Colonic mucosa (tissue), 4 donors: ENCODE measurements at regions not wholly inside any gene's neighbourhood (a gene's known extent, or its start where the extent isn't known, plus 50 kb on each side); places are given as distances from the start of the nearest gene placed in this dataset.

ENCODE experiments used
- DNase-seq: peaks from one replicate; pipeline ENCODE4 v3.0.0-alpha.2; 2020
- H3K27ac ChIP-seq: fragments of 200-600 bp; one replicate; pipeline ENCODE4 v1.8.0; 2021
- H3K27me3 ChIP-seq: fragments of 200-600 bp; one replicate; pipeline ENCODE4 v1.8.0; 2021
- H3K36me3 ChIP-seq: fragments of 200-600 bp; one replicate; pipeline ENCODE4 v1.8.0; 2021
- H3K4me1 ChIP-seq: fragments of 200-600 bp; one replicate; pipeline ENCODE4 v1.8.0; 2021; ENCODE audit warnings: mild to moderate bottlenecking
- H3K4me3 ChIP-seq: fragments of 200-600 bp; one replicate; pipeline ENCODE4 v1.8.0; 2021
- H3K9ac ChIP-seq, 2 donors: one replicate each; pipeline ENCODE4 v1.7.0; 2013; ENCODE audit warnings: control low read depth in 2 of 2, low read depth in 2 of 2, low read length in 2 of 2
- H3K9me3 ChIP-seq: fragments of 200-600 bp; one replicate; pipeline ENCODE4 v1.8.0; 2021
- intact Hi-C: fragments of 100-400 bp; cut with DNase I; formaldehyde crosslinking; loops from one replicate; pipeline ENCODE4 v1.14.1; 2022
- TF ChIP-seq, protein P1 (sequence below): fragments of 200-600 bp; IDR thresholded peaks from one replicate; pipeline ENCODE4 v1.8.0; 2022; ENCODE audit warnings: antibody characterized with exemption, mild to moderate bottlenecking
- donor health status: healthy.
- donor health status: DM: no; HTN: no; CAD: no.
- donor health status: DM: no; HTN: no; CAD: no.

DNA sequence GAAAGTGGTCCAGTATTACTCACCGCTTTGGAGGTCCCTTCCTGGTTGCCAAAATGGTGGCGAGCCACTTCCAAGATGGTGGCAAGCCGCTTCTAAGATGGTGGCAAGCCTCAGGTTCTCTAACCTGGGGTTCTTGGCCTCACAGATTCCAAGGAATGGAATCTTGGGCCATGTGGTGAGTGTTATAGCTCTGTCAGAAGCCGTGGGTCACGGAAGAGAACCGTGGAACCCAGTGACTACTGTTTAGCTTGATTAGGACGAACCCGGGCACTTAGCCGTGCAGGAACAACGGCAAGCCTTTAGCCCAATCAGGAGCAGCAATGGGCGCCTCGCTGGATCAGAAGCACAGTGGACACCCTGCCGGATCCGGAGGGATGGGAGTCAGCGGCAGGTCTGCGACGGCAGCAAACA, 356.2 kb upstream of the TMPRSS15 start:
- Histone ChIP-seq H3K9me3 (no peaks in the 10 kb centered on the region), H3K27me3 (no peaks in the 10 kb centered on the region), H3K9ac (no peak overlapping the region), H3K4me3 (no peak overlapping the region), H3K4me1 (no peaks in the 10 kb centered on the region), H3K36me3 (no peaks in the 10 kb centered on the region), H3K27ac (no peak overlapping the region)
- TF ChIP-seq, protein P1, sequence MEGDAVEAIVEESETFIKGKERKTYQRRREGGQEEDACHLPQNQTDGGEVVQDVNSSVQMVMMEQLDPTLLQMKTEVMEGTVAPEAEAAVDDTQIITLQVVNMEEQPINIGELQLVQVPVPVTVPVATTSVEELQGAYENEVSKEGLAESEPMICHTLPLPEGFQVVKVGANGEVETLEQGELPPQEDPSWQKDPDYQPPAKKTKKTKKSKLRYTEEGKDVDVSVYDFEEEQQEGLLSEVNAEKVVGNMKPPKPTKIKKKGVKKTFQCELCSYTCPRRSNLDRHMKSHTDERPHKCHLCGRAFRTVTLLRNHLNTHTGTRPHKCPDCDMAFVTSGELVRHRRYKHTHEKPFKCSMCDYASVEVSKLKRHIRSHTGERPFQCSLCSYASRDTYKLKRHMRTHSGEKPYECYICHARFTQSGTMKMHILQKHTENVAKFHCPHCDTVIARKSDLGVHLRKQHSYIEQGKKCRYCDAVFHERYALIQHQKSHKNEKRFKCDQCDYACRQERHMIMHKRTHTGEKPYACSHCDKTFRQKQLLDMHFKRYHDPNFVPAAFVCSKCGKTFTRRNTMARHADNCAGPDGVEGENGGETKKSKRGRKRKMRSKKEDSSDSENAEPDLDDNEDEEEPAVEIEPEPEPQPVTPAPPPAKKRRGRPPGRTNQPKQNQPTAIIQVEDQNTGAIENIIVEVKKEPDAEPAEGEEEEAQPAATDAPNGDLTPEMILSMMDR = no peak
- intact Hi-C loops = no loop called here
- no peak for DNase-seq

GRCh38 chr21:18760247-18760646, 356.7 kb upstream of the TMPRSS15 start:
- no peaks in the 10 kb centered on the region for H3K9me3 ChIP-seq
- H3K4me1 ChIP-seq = no peaks in the 10 kb centered on the region
- no peaks in the 10 kb centered on the region for H3K27me3 ChIP-seq
- intact Hi-C loops = no loop called here
- H3K27ac ChIP-seq = no peak overlapping the region
- H3K9ac ChIP-seq = no peak overlapping the region
- TF ChIP-seq, protein P1 = no peak
- no peak overlapping the region for H3K4me3 ChIP-seq
- H3K36me3 ChIP-seq = no peaks in the 10 kb centered on the region
- no peak for DNase-seq

GRCh38 chr21:18764720-18765119, 361.1 kb upstream of the TMPRSS15 start:
- intact Hi-C loops = no loop called here
- TF ChIP-seq, protein P1 = no peak
- DNase-seq = no peak
- no peaks in the 10 kb centered on the region for H3K36me3 ChIP-seq
- no peak overlapping the region for H3K4me3 ChIP-seq
- H3K9ac ChIP-seq = no peak overlapping the region
- H3K4me1 ChIP-seq = no peaks in the 10 kb centered on the region
- H3K9me3 ChIP-seq = no peaks in the 10 kb centered on the region
- H3K27ac ChIP-seq = no peak overlapping the region
- H3K27me3 ChIP-seq = no peaks in the 10 kb centered on the region

DNA sequence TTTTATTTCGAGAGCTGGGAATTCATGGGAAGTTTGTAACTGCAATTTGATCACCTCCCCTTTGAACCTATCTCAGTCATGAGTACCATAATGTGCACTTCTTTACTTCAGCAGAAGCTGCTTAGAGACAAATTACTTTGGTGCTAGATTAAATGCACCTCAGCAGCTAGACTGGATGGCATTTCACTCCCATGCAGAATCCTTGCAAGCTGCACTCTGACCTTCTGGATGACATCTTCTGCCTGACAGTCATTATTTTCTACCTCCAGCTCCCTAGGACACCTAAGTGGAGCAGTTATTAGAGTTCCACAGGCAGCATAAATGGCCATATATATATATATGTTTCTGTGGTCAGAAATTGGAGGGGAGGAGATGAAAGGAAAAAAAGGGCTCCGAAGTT, 366.0 kb upstream of the TMPRSS15 start:
- no peaks in the 10 kb centered on the region for H3K4me1 ChIP-seq
- TF ChIP-seq, protein P1 = no peak
- DNase-seq = no peak
- no peak overlapping the region for H3K9ac ChIP-seq
- H3K36me3 ChIP-seq = no peaks in the 10 kb centered on the region
- intact Hi-C loops = no loop called here
- no peaks in the 10 kb centered on the region for H3K9me3 ChIP-seq
- H3K27ac ChIP-seq = no peak overlapping the region
- H3K4me3 ChIP-seq = no peak overlapping the region
- H3K27me3 ChIP-seq = no peaks in the 10 kb centered on the region

GRCh38 chr21:18771845-18772380, 368.3 kb upstream of the TMPRSS15 start:
- Histone ChIP-seq H3K4me3 (no peak overlapping the region), H3K27ac (no peak overlapping the region), H3K27me3 (no peaks in the 10 kb centered on the region), H3K36me3 (no peaks in the 10 kb centered on the region), H3K9ac (no peak overlapping the region), H3K9me3 (no peaks in the 10 kb centered on the region), H3K4me1 (no peaks in the 10 kb centered on the region)
- intact Hi-C loops = no loop called here
- TF ChIP-seq, protein P1 = no peak
- DNase-seq = no peak

DNA sequence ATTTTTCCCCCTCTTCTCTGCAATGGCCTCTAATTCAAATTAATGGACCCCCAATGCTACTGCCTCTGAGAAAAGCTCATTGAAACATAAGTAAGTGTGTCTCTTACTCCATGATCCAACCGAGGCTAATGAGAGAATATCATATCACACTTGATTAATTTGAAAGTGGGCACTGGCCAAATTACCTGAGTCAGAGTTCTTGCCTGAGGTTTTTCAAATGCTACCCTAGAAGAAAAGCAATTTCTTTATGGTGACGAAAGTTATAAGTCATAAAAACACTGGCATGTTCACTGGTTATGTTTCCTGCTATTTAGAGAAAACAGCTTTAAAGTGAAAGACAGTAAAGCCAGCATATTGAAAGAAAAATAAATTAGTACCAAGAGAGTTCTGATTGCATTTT, 368.8 kb upstream of the TMPRSS15 start:
- Histone ChIP-seq H3K9ac (no peak overlapping the region), H3K27me3 (no peaks in the 10 kb centered on the region), H3K4me1 (no peaks in the 10 kb centered on the region), H3K4me3 (no peak overlapping the region), H3K9me3 (no peaks in the 10 kb centered on the region), H3K27ac (no peak overlapping the region), H3K36me3 (no peaks in the 10 kb centered on the region)
- DNase-seq = no peak
- TF ChIP-seq, protein P1 = no peak
- intact Hi-C loops = no loop called here
